ENCODE measurements at regions not wholly inside any gene's neighbourhood (a gene's known extent, or its start where the extent isn't known, plus 50 kb on each side); places are given as distances from the start of the nearest gene placed in this dataset.
"Not testable (repeated sequence)": the region's sequence is repeated elsewhere in the genome, so short reads cannot be mapped to it uniquely, and the experiment has no call there.

GRCh38 chr14:80055667-80056496, 155.4 kb downstream of the DIO2 start:
- peak; percentile 48 for DNase-seq

DNA sequence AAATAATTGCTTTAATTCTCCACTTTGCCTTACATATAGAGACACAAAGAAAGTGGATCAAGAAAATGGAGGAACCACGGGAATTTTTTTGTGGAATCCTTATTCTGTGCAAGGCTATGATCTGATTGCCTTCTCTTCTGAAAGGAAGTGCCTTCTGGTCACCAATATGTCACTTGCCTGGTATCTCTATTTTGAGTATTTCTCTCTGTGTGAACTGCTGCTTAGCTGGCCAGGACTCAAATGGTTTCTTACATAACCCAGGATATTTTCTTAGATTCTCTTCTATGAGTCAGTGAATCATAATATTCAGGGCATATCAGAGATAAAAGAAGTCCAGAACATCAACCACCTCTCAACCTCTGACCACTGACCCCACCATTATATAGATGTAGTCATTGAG, 156.1 kb downstream of the DIO2 start:
- no peak for DNase-seq

DNA sequence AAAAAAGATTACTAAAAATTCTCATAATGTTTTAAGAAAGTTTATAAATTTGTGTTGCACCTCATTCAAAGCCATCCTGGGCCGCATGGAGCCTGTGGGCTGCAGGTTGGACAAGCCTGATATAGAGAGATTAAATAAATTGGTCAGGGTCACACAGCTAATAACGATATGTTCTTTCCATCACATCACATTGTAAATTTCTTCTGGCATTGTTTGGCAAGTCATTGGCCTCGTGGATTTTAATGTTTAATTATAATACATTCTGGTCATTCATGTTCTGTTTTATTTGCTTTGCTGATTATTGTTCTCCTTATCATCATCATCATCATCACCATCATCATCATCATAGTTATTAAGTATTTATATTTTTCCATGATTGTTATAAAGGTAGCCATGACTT, 157.3 kb downstream of the DIO2 start:
- no peak for DNase-seq

DNA sequence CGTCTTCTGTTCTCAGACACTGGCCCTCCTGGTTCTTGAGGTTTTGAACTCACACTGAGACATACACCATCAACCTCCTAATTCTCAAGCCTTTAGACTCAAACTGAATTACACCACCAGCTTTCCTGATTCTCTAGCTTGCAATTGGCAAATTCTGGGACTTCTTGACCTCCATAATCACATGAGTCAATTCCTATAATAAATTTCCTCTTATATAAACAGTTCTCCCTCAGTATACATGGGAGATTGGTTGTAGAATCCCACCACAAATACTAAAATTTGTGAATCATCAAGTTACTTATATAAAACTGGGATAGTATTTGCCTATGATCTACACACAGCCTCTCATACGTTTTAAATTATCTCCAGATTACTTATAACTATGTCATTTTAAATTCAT, 162.2 kb downstream of the DIO2 start:
- DNase-seq = no peak

DNA sequence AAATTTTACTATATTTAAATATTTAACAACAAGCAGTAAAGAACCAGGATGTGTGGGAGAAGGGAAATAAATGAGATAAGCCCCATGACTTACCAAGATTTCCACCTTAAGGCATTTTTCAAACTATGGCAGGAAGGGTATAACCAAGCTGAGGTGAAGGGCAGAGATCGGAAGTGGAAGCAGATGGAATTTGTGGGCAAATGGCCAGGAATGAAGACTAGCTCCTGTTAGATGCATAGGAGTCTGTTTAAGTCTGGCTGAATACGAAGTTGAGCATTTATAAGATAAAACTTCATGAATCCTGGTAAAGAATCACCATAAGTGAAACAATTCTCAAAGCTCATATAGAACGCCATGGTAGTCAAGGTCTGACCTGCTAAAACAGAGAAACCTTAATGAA, 163.5 kb downstream of the DIO2 start:
- no peak for DNase-seq

DNA sequence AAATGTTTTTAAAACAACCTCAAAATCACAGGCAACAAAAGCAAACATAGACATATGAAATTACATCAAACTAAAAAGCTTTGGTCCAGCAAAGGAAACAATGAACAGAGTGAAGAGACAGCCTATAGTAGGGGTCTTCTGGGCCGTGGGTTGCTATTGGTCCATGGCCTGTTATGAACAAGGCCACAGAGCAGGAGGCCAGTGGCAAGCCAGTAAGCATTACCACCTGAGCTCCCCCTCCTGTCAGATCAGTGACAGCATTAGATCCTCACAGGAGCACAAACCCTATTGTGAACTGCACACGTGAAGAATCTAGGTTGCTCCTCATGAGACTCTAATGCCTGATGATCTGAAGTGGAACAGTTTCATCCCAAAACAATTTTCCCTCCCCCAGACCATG, 174.0 kb downstream of the DIO2 start:
- no peak for DNase-seq

DNA sequence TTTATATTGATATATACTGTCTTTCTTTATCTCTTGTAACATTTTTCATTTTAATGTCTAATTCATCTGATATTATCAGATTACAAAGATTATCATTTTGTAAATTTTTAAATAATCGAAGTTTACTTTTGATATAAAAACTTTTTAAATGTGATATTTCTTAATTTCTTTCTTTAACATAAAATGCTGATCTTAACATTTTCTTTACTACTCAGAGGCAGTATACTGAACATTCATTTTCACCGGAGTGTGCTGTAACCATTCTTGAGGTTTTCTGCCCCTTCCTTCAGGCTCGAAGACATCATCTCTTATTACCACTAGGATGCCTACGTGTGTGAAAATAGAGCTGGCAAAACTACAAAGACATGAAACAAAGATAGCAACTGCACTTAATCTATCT, 186.9 kb downstream of the DIO2 start:
- DNase-seq = no peak

DNA sequence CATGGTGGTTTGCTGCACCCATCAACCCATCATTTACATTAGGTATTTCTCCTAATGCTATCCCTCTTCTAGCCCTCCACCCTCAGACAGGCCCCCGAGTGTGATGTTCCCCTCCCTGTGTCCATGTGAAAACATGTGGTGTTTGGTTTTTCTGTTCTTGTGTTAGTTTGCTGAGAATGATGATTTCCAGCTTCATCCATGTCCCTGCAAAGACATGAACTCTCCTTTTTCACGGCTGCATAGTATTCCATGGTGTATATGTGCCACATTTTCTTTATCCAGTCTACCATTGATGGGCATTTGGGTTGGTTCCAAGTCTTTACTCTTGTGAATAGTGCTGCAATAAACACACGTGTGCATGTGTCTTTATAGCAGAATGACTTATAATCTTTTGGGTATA, 192.8 kb downstream of the DIO2 start:
- DNase-seq = not testable (repeated sequence)

- DNase-seq = no peak
Measured at GRCh38 chr14:80017795-80018194, 193.5 kb downstream of the DIO2 start.

DNA sequence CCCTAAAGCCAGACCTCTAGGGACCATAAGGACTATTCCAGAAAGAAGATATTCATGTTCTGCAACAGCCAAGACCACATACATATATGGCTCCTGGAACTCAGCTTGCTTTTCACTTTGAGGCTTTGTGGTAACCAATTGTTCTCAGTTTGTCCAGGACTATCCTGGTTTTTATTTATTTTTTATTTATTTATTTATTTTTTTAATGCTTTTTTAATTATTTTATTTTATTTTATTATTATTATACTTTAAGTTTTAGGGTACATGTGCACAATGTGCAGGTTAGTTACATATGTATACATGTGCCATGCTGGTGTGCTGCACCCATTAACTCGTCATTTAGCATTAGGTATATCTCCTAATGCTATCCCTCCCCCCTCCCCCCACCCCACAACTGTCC, 201.1 kb downstream of the DIO2 start:
- DNase-seq = not testable (repeated sequence)

DNA sequence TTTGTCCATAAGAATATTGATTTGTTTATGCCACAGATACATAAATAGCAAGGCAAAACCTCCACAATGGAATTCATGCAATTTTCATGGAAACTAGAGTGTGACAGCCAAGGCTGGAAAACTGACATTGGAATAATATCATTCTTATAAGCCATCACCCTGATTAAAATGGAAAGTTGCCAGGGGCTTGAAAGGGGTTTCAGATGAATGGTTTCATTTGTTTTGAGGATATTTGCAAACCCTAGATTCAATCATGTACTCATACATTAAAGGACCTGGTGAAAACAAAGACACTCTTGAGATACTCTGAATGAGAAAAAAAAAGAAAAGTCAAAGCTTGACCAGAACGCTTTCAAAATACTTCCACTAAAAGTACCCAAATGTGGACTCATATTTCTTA, 205.7 kb downstream of the DIO2 start:
- no peak for DNase-seq

DNA sequence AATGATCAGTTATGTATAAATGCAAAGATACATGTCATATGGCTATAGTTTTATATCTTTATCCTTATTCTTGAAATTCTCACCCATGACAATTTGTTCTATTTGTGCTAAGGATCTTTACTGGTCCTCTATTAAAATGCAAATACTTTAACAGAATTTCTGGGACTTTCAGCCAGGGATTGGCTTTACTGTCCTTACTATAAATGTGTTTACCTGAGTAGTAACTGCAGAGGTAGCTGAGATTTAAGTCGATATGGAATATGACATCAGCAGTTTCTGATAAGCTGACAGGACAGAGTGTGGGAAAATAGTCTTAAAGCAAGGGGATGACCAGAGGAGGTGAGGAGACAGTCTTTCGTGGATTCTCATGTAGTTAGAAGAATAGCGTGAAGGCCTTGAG, 206.4 kb downstream of the DIO2 start:
- DNase-seq = no peak

GRCh38 chr14:80003138-80003537, 208.2 kb downstream of the DIO2 start:
- DNase-seq = no peak

- DNase-seq = no peak
Measured at GRCh38 chr14:79997509-79998208, 213.6 kb downstream of the DIO2 start.

DNA sequence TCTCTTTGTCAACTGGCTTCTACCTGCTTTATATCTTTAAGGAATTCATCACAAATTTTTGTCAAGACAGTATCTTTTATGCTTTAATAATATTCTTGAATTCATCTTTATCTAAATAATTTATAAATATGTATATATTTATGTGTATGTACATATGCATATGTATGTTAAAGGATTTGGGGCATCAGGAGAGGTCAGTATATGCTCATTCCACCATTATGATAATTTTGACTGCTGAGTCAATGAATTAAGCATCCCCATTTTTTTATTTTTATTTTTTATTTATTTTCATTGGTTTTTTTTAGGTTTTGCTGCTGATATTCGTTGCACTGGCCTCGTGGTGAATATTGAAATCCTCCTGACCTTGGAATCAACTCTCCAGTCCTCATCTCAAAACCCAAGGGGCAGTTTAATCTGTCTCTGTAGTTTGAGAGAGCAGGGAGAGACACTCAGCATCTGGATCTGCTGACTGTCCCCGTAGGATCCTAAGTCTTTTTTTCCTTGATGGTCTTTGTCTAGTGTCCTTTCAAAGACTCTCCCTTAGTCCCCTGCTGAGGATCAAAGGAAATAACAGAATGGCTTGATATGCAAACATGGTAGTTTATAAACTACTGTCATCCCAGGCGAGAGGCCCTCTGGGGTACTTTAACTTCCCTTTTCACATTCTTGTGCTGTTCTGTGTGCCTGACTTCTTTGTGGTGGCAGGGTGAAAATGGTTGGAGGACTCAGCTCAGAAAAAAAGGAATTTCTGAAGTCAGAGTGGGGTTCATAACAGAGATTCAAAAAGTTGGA, 218.7 kb downstream of the DIO2 start:
- DNase-seq = no peak

DNA sequence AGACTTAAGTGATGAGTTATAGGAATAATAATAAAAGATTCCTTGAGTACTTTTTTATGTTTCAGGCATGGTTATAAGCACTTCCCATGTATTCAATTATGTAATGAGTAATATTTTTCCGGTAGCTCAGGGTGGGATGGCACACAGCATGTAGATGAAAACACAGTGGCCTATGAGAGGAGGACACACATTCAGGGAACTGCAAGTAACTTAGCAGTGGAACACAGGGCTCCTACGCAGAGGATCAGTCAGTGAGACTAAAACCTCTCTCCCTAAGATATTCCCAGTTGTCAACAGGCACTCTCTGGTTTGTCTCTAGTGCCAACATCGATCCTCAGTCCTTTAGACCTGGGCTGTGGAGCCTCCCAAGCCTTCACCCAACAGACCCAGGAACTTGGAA, 219.4 kb downstream of the DIO2 start:
- DNase-seq = no peak

DNA sequence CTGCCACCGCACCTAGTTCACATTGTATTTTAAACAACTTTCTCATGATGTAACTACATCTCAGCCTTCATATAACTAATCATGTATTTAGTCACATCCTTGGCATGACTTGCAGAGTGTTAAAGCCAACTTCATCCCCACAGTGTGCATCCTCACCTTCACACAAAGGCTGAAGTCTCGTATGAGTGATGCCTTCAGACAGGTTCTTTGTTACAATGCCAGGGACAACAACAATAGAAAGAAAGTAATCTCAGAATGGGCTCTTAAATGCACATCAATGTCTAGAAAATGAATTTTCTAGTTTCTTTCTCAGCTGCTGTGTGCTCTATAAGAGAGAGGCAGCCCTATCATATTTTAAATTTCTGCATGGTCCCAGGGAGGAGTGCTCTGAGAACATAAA, 221.3 kb downstream of the DIO2 start:
- no peak for DNase-seq

DNA sequence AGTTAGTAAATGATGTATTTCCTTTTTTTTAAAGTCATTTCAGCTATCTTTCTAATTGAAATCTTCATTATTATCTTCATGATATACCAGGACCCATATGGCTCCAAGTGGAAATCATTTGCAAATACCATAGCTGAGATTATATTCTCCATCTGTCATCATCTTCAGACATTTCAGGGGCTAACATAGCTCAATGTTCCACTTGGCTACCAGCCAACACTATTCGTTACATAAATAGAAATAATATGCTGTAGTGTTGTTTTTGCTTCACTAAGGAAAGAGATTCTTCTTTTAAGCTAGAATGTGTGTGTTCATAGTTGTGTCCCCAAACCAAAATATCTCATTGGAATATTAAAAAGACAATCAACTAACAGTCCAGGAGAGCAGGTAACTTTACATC, 225.1 kb downstream of the DIO2 start:
- no peak for DNase-seq

DNA sequence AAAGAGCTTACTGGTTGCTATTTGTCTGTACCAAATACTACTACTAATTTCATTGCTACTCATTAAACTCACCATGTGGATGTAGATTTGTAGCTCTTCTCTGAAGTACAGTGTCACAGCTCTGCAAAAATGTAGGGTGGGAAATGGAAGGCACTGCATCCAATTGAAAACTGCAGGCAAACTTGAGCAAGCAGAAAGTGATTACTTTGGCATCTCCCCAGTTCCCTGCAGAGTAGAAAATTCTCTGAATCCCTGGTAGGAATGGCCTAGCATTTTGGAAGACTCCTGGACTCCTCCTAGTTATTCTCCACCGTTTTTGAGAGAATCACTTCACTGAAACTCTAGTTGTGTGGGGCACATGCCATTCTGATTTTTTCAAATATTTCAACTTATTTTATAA, 239.1 kb downstream of the DIO2 start:
- DNase-seq = no peak

DNA sequence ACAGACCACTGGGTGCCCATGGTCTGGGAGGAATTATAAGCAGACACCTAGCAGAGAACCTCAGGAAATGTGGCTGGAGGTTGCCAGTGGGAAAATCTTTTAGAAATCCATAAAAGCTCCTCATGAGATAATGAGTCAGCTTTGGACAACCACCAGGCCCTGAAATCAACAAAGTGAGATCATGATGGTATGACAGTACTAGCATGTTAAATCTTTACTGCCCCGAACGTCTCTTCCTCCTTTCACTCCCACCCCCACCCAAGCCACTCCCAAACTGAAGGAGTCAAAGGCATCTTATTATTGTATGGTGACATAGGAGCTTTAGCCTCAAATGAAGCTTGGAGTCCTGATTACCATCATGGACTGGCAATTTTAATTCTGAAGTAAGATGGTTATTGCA, 240.0 kb downstream of the DIO2 start:
- no peak for DNase-seq

GRCh38 chr14:79967453-79967852, 243.9 kb downstream of the DIO2 start:
- no peak for DNase-seq

DNA sequence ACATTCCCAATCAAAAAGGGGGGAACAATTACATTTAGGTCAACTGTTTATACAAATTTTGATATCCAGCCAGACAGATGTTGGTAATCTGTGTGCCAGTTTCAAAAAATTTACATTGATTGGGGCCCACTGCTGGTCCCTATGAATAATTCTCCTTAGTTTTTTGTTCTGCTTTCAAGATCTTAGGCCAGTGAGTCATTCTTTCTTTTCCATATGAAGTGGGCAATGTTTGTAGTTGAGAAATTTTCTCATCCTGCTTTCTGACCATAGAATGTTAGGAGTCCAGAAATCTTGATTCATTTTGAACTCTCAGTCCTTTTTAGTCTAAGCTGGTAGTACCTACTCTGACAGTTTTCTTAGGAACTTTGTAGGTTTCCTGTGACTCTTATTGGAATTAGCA, 244.3 kb downstream of the DIO2 start:
- no peak for DNase-seq

- DNase-seq = no peak
Measured at GRCh38 chr14:79965896-79966295, 245.4 kb downstream of the DIO2 start.

GRCh38 chr14:79961197-79961596, 250.1 kb downstream of the DIO2 start:
- no peak for DNase-seq
